GM18909 (cell line): ENCODE measurements at regions not wholly inside any gene's neighbourhood (a gene's known extent, or its start where the extent isn't known, plus 50 kb on each side); places are given as distances from the start of the nearest gene placed in this dataset.

ENCODE experiments used
- ATAC-seq: cut with Tn5 transposase; IDR thresholded peaks from one replicate; pipeline ENCODE4 v1.9.1; 2021; ENCODE audit warnings: mild to moderate bottlenecking; ENCODE audit not compliant: unreplicated experiment, poor library complexity

GRCh38 chr7:109955986-109956385, 1134.9 kb upstream of the LRRN3 start:
- ATAC-seq, result no peak

GRCh38 chr7:109956916-109957315, 1134.0 kb upstream of the LRRN3 start:
- ATAC-seq, result no peak

GRCh38 chr7:109963741-109964140, 1127.2 kb upstream of the LRRN3 start:
- no peak for ATAC-seq

- ATAC-seq, result no peak
Measured at GRCh38 chr7:109964780-109965179, 1126.1 kb upstream of the LRRN3 start.

DNA sequence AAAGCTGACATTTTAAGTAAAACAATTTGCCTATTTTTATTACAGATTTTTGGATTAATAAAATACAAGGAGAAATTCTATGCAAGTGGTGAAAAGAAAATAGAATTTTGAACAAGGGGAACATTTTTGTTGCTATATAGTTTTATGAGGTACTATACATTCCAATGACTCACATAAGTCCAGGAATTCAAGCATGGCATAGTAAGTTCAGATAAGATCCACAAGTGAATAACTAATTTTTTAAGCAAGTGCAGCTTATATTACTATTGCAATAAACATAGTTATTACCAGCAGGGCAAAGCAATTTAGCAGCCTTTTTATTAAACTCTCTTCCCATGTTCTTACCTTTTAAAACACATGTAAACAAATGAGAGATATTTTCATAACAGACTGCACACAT, 1123.5 kb upstream of the LRRN3 start:
- ATAC-seq, result no peak

- no peak for ATAC-seq
Measured at GRCh38 chr7:109983618-109984017, 1107.3 kb upstream of the LRRN3 start.

- ATAC-seq, result no peak
Measured at GRCh38 chr7:109984729-109985128, 1106.2 kb upstream of the LRRN3 start.

- no peak for ATAC-seq
Measured at GRCh38 chr7:109986701-109987100, 1104.2 kb upstream of the LRRN3 start.

DNA sequence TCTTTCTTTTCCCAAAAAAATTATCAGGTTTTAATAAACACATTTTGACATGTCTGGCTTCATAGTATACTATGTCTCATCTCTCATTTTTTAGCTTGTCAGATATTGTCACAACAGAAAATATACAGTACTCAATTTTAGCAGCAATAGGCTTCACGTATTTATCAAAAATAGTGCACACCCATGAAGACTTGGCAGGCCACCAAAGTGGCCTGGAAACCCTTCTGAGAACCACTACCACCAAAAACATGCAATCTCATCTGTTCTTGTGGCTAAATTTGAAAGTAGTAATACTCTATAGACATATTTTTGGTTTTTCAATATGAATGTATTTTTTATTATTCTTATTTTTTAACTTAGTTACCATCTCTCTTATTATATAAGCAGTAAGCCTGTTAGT, 1094.5 kb upstream of the LRRN3 start:
- ATAC-seq, result no peak

DNA sequence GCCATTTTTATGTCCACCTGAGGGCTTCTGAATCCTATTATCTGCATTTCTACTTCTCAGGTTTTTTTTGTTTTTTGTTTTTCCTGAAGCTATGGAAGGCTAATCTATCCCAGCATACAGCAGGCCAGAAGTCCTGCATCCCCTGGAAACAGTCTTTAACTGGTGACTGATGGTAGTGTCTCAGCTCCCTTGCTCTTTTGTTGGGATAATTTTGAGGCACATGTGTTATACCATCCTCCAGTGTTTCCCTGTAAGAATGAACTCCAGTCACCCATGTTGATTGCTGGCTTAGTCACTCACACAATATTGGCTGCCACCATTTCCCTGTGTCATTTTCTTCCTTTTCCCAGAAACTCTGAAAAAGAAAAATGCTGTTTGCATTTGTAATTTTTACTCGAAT, 1094.0 kb upstream of the LRRN3 start:
- ATAC-seq, result no peak

DNA sequence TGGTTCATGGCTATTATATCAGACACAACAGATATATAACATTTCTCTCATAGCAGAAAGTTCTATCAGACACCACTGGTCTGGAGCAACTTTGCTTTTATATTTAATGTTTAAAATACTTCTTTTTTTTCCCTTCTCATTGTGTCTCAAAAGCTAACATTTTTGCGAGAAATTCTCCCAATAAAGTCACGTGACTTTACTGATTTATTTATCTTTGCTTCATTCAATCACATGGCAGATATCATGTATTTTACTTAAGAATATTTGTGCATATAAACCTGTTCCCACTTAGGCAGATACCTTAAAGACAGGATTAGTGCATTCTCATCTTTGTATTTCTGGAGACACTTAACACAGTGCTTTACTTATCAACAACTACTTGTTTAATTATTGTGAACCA, 1093.1 kb upstream of the LRRN3 start:
- ATAC-seq, result no peak

DNA sequence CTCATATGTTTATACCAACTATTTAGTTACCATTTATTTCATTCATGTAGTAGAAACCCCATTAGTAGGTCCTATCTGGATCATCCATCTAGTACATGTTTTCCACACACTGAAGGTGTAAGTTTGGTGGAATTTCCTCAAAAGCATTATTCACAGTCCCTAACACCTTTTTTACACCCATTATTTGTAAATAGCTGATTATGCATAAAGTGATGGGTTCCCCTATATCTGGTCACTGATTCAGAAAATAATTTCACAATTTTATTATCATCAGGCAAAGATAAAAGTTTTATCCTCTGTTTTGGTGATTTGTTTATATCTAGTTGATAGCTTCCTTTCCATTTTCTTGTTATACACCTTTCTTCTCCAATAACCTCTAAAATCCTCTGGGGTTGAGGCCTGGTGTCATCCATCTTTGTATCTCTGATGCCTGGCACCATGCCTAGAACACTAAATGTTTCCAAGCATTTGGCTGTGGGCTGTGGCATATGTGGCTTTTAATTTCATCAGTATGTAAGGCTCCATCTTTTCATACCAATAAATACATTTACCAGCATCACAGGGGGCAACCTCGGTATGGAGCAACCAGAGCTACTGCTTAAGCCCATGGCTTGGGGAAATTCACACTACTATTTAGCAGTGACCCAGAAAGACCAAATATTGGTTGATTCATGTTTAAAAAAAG, 1089.5 kb upstream of the LRRN3 start:
- ATAC-seq, result no peak

DNA sequence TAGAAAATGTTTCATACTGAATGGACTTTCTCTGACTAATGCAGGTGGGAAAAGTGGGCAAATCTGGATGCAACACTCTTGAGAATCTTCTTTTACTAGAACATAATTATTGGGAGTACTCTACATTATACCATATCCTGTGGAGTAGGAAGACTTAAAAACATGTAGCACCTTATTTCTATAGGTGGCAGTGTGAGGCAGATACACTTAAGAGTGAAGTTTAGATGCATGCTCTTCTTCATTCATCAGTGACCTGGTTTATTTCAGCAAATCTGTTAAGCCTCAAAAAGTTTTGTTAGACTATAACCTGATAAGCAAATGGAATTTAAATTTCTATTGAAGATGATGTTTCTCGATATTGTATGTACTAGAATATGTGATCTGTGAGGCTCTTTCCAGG, 1087.1 kb upstream of the LRRN3 start:
- no peak for ATAC-seq

- ATAC-seq, result no peak
Measured at GRCh38 chr7:110007320-110008063, 1083.4 kb upstream of the LRRN3 start.

GRCh38 chr7:110010359-110010758, 1080.6 kb upstream of the LRRN3 start:
- ATAC-seq, result no peak

DNA sequence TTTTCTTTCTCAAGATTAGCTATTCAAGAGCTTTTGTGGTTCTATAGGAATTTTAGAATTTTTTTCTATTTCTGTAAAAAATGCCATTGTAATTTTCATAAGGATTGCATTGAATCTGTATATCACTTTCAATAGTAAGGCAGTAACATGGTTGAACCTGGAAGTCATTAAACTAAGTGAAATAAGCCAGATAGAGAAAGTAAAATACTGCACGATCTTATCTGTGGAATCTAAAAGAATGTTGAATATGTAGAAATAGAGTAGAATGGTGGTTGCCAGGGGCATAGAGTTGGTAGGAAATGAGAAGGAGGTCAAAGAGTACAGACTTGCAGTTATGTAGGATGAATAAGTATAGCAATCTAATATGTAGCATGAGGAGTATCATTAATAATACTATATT, 1073.5 kb upstream of the LRRN3 start:
- ATAC-seq, result no peak

DNA sequence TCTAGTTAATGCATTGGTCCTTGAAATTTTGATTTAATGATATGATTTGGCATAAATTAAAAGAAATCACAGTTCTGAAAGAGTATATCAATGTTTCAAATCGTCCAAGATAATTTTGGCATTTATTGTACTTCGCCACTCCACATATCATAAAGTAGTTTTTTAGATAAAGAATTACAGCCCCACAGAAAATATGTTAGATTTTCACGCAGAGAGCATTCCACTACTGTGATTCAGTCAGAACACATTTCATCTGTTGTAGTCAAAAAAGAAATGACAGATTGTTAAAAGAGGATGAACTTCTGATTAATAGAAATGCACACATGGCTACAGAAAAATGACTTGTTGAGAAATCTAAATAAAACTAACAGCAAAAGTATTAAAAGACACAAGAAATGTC, 1063.5 kb upstream of the LRRN3 start:
- no peak for ATAC-seq

DNA sequence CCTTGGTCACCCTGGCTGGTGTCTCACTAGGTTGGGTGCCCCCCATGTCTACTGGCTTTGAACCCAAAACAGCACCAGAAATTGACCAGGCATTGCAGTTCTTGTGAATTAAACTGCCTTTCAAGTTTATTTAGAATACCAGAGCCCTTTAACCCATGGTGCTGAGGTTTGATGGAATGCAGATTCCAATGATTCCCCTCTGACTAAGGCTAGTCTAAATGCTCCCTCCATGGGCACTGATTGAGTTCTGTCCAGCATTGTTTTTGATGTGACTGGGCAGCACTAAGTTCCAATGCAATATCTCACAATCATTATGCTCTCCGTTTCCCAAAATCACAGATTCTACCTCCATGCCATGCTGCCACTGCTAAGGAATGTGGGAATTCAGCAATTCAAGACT, 1047.4 kb upstream of the LRRN3 start:
- ATAC-seq, result no peak

DNA sequence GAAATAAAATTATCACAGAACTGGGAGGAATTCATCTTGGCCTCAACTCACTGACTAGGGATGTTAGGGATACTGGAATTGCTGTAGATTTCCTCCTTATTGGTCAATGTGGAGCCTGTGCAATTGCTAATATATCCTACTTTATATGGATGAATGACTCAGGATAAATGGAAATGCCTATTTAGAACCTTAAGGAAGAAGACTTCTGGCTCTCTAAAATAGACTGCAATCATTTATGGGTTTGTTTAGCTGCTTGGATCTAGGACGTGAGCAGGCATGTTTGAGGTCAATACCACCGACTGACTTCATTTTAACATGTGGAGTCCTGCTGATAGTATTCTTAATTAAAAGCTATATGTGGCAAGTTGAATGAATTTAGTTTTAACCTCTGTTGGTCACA, 1040.1 kb upstream of the LRRN3 start:
- ATAC-seq, result no peak

DNA sequence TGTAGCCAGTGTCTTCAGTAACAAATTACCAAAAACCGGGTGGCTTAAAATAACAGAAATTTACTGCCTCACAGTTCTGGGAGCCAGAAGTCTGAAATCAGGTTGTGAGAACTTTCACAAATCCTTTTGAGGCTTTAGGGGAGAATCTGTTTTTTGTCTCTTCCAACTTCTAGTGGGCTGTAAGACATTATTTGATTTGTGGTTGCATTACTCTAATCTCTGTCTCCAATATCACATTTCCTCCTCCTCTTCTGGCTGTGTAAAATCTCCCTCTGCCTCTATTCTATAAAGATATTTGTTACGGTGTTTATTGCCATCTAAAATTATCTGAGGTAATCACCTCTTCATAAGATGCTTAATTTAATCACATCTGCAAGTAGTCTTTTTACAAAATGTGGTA, 1039.6 kb upstream of the LRRN3 start:
- ATAC-seq, result no peak

DNA sequence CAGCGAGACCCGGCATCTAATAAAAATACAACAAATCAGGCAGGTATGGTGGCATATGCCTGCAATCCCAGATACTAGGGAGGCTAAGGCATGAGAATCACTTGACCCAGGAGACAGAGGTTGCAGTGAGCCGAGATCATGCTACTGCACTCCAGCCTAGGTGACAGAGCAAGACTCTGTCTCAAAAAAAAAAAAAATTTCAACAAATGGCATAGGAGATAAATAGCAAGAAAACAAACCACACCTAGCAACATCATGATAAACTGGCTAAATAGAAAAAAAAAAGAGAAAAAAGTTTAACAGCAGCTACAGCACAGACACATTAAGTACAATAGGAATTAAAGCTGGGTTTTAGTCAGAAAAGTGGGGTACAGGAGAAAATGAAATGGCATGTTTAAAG, 1034.6 kb upstream of the LRRN3 start:
- no peak for ATAC-seq

- ATAC-seq, result no peak
Measured at GRCh38 chr7:110058401-110058800, 1032.5 kb upstream of the LRRN3 start.
